OCI-LY1 (cell line): ENCODE measurements at regions not wholly inside any gene's neighbourhood (a gene's known extent, or its start where the extent isn't known, plus 50 kb on each side); places are given as distances from the start of the nearest gene placed in this dataset.

Experiments used
- H2AFZ ChIP-seq: fragments of 200-600 bp; sonication (generic), shearing (Covaris generic); 2 replicates; pipeline ENCODE4 v1.6.0; 2014; ENCODE audit warnings: antibody characterized with exemption, mild to moderate bottlenecking, low read length
- H3F3A ChIP-seq: fragments of 200-600 bp; sonication (generic), shearing (Covaris generic); 2 replicates; pipeline ENCODE4 v1.6.0; 2014; ENCODE audit warnings: mild to moderate bottlenecking, antibody characterized with exemption, low read length, moderate library complexity; ENCODE audit not compliant: insufficient read depth
- H3K27ac ChIP-seq: fragments of 200-600 bp; sonication (generic); 2 replicates; pipeline ENCODE4 v1.5.1; 2014; ENCODE audit warnings: low read length, mixed run types, mild to moderate bottlenecking, low read depth; ENCODE audit not compliant: poor library complexity, severe bottlenecking
- H3K27me3 ChIP-seq: fragments of 200-600 bp; sonication (generic); 2 replicates; pipeline ENCODE4 v1.6.0; 2014; ENCODE audit warnings: antibody characterized with exemption, mild to moderate bottlenecking, low read length, moderate library complexity; ENCODE audit not compliant: insufficient read depth
- H3K36me3 ChIP-seq: fragments of 200-600 bp; sonication (generic); 2 replicates; pipeline ENCODE4 v1.6.1; 2014; ENCODE audit warnings: mild to moderate bottlenecking, antibody characterized with exemption, low read length, moderate library complexity, mixed read lengths; ENCODE audit not compliant: insufficient read depth
- H3K4me1 ChIP-seq: fragments of 200-600 bp; sonication (generic); 2 replicates; pipeline ENCODE4 v1.5.1; 2014; ENCODE audit warnings: mild to moderate bottlenecking, low read length, moderate library complexity; ENCODE audit not compliant: insufficient read depth, severe bottlenecking
- H3K4me2 ChIP-seq: fragments of 200-600 bp; sonication (generic), shearing (Covaris generic); 2 replicates; pipeline ENCODE4 v1.6.1; 2014; ENCODE audit warnings: low read length
- H3K4me3 ChIP-seq: fragments of 200-600 bp; sonication (generic); 2 replicates; pipeline ENCODE4 v1.5.1; 2014; ENCODE audit warnings: low read length, low read depth, mild to moderate bottlenecking, mixed read lengths; ENCODE audit not compliant: poor library complexity, severe bottlenecking
- H3K79me2 ChIP-seq: fragments of 200-600 bp; shearing (Covaris generic); 2 replicates; pipeline ENCODE4 v1.6.1; 2016; ENCODE audit warnings: mixed run types, low read length, mixed read lengths; ENCODE audit not compliant: insufficient read depth
- H3K9ac ChIP-seq: fragments of 200-600 bp; sonication (generic), shearing (Covaris generic); 2 replicates; pipeline ENCODE4 v1.6.1; 2014; ENCODE audit warnings: mild to moderate bottlenecking, low read length, mixed read lengths
- H3K9me2 ChIP-seq: fragments of 200-600 bp; sonication (generic), shearing (Covaris generic); 2 replicates; pipeline ENCODE4 v1.6.1; 2014; ENCODE audit warnings: low read depth, mild to moderate bottlenecking, low read length, mixed read lengths
- H3K9me3 ChIP-seq: fragments of 200-600 bp; shearing (Covaris generic); 2 replicates; pipeline ENCODE4 v1.6.1; 2014; ENCODE audit warnings: low read length, mixed read lengths
- H4K20me1 ChIP-seq: fragments of 200-600 bp; sonication (generic), shearing (Covaris generic); 2 replicates; pipeline ENCODE4 v1.6.0; 2016; ENCODE audit warnings: mild to moderate bottlenecking, low read length; ENCODE audit not compliant: insufficient read depth
- EZH2 ChIP-seq: fragments of 200-600 bp; sonication (generic), shearing (Covaris generic); IDR thresholded peaks from 2 replicates; pipeline ENCODE4 v1.8.0; 2017; ENCODE audit warnings: borderline replicate concordance, mixed run types, mild to moderate bottlenecking, antibody characterized with exemption, low read length, moderate library complexity, mixed read lengths
- TF ChIP-seq, protein P1 (sequence below): fragments of 200-600 bp; sonication (generic), shearing (Covaris generic); IDR thresholded peaks from 2 replicates; pipeline ENCODE4 v1.5.1; 2017; ENCODE audit warnings: mild to moderate bottlenecking, antibody characterized with exemption, low read length, moderate library complexity, mixed read lengths

DNA sequence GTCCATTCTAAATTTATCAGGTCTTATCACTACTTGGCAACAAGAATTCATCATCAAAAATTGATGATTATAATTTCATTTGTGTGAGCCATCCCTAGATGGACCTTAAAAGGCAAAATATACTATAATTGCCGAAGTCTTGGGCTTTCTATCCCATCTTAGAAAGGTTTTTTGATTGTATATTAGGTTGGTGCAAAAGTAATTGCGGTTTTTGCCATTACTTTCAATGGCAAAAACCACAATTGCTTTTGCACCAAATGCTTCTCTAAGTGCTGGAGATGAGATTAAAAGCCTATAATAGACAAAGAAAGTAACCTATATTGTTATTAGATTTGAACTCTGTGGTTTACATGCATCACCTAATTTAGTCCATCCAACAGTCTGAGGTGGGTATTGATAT is 612.9 kb downstream of the ZNF385D start:
- no peaks in the 10 kb centered on the region for H3K9me2 ChIP-seq
- H3K79me2 ChIP-seq = no peaks in the 10 kb centered on the region
- H3K4me1 ChIP-seq = no peaks in the 10 kb centered on the region
- no peak for TF ChIP-seq EZH2
- TF ChIP-seq, protein P1, sequence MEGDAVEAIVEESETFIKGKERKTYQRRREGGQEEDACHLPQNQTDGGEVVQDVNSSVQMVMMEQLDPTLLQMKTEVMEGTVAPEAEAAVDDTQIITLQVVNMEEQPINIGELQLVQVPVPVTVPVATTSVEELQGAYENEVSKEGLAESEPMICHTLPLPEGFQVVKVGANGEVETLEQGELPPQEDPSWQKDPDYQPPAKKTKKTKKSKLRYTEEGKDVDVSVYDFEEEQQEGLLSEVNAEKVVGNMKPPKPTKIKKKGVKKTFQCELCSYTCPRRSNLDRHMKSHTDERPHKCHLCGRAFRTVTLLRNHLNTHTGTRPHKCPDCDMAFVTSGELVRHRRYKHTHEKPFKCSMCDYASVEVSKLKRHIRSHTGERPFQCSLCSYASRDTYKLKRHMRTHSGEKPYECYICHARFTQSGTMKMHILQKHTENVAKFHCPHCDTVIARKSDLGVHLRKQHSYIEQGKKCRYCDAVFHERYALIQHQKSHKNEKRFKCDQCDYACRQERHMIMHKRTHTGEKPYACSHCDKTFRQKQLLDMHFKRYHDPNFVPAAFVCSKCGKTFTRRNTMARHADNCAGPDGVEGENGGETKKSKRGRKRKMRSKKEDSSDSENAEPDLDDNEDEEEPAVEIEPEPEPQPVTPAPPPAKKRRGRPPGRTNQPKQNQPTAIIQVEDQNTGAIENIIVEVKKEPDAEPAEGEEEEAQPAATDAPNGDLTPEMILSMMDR = no peak
- H3K4me3 ChIP-seq = no peak overlapping the region
- no peak overlapping the region for H3K27ac ChIP-seq
- H3K9ac ChIP-seq = no peak overlapping the region
- no peaks in the 10 kb centered on the region for H3K9me3 ChIP-seq
- H3K4me2 ChIP-seq = no peak overlapping the region
- H4K20me1 ChIP-seq = no peaks in the 10 kb centered on the region
- no peaks in the 10 kb centered on the region for H3K36me3 ChIP-seq
- no peaks in the 10 kb centered on the region for H3F3A ChIP-seq
- no peaks in the 10 kb centered on the region for H3K27me3 ChIP-seq
- no peak overlapping the region for H2AFZ ChIP-seq

DNA sequence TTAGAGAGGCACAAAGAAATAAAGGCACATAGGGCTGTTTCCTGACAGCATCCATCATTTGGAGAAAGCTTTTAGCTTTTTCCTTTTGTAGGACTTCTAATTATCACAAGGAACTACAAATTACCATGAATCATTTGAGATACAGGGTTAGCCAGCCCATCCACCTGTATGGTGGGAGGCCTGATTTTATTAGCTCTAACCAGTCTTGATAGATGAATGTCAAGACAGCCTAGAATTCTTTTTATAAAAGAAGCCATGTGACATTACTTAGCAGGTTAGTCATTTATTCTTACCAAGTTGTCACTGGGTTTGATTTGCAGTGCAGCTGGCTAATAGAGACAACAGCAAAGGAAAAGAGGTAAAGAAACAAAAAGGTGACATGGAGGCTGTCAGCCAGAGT is 618.1 kb downstream of the ZNF385D start:
- no peaks in the 10 kb centered on the region for H3K79me2 ChIP-seq
- no peaks in the 10 kb centered on the region for H4K20me1 ChIP-seq
- no peaks in the 10 kb centered on the region for H3K9me2 ChIP-seq
- no peak overlapping the region for H3K4me3 ChIP-seq
- H3K36me3 ChIP-seq = no peaks in the 10 kb centered on the region
- H3K9me3 ChIP-seq = no peaks in the 10 kb centered on the region
- no peak overlapping the region for H2AFZ ChIP-seq
- H3K4me1 ChIP-seq = no peaks in the 10 kb centered on the region
- no peaks in the 10 kb centered on the region for H3F3A ChIP-seq
- H3K9ac ChIP-seq = no peak overlapping the region
- no peak overlapping the region for H3K27ac ChIP-seq
- H3K27me3 ChIP-seq = no peaks in the 10 kb centered on the region
- TF ChIP-seq, protein P1 = no peak
- TF ChIP-seq EZH2 = no peak
- no peak overlapping the region for H3K4me2 ChIP-seq

DNA sequence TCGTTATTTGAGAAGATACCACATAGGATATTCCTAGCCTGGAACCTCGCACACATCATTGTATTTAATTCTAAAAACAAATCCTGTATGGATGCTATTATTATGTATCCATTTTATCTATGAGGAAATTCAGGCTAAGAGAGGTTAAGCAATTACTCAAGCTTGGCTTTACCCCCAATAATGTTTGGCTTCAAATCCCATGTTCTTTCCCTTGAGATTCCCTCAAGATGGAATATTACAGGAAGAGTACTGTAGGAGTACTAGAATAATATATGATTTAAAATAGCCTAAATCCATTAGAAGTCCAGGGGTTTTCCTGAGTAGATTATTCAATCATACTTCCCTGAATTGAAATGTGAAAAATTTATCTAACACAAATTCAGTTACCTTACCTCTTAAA is 630.2 kb downstream of the ZNF385D start:
- Histone ChIP-seq H3K79me2 (no peaks in the 10 kb centered on the region), H3K4me3 (no peak overlapping the region), H2AFZ (no peak overlapping the region), H3K9me2 (no peaks in the 10 kb centered on the region), H3K9me3 (no peaks in the 10 kb centered on the region), H3K27me3 (no peaks in the 10 kb centered on the region), H3K9ac (no peak overlapping the region), H3K36me3 (no peaks in the 10 kb centered on the region), H3K4me1 (no peaks in the 10 kb centered on the region), H4K20me1 (no peaks in the 10 kb centered on the region), H3F3A (no peaks in the 10 kb centered on the region), H3K27ac (no peak overlapping the region), H3K4me2 (no peak overlapping the region)
- TF ChIP-seq, protein P1 = no peak
- no peak for TF ChIP-seq EZH2
